SKM-1 treated with dmso at 0.1 percent for 144 hours (cell line): ENCODE measurements at regions not wholly inside any gene's neighbourhood (a gene's known extent, or its start where the extent isn't known, plus 50 kb on each side); places are given as distances from the start of the nearest gene placed in this dataset.
A peak's percentile ranks its signal among the peaks of the same experiment; 100 is the strongest.
"Not testable (repeated sequence)": the region's sequence is repeated elsewhere in the genome, so short reads cannot be mapped to it uniquely, and the experiment has no call there.

Source experiments
- DNase-seq: peaks from one replicate; lab custom pipeline; 2025; ENCODE audit not compliant: unreplicated experiment; lab: John Stamatoyannopoulos, UW

- not testable (repeated sequence) for DNase-seq
These were observed 953.9 kb downstream of the TMEM121 start for GRCh38 chr14:106480287-106480686.

DNA sequence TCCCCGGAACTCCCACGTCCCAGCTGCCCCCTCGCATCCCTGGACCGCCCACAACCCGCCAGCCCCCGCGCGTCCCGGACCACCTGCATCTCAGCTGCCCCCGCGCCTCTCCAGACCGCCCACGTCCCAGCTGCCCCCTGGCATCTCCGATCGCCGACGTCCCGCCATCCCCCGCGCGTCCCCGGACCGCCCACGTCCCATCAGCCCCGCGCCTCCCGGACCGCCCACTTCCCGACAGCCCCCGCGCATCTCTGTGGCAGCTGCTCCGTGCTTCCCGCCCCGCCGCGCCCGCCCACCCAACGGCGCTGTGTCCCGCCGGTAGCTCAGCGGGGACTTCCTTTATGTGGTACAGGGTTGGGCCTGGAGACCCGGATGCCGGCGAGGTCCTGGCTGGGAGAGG lies 955.8 kb downstream of the TMEM121 start:
- not testable (repeated sequence) for DNase-seq

DNA sequence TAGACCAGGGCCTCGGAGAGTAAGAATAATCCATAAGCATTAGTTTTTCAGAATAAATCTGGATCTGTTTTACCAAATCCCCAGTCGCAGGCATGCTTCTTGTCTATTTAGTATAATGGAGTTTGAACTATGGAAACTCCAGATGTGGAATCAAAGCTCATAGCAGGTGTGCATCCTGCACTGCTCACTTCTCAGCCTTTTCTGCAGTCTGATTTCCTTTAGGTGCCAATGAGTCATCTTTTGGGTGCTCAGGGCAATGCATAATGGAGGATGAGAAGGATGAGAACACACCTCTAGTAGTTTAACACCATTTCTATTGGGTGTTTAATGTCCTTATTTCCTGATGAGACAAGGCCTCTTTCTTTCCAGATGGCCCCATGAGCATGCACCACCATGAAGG lies 961.2 kb downstream of the TMEM121 start:
- no peak for DNase-seq

- no peak for DNase-seq
These were observed 961.9 kb downstream of the TMEM121 start for GRCh38 chr14:106488291-106488690.

DNA sequence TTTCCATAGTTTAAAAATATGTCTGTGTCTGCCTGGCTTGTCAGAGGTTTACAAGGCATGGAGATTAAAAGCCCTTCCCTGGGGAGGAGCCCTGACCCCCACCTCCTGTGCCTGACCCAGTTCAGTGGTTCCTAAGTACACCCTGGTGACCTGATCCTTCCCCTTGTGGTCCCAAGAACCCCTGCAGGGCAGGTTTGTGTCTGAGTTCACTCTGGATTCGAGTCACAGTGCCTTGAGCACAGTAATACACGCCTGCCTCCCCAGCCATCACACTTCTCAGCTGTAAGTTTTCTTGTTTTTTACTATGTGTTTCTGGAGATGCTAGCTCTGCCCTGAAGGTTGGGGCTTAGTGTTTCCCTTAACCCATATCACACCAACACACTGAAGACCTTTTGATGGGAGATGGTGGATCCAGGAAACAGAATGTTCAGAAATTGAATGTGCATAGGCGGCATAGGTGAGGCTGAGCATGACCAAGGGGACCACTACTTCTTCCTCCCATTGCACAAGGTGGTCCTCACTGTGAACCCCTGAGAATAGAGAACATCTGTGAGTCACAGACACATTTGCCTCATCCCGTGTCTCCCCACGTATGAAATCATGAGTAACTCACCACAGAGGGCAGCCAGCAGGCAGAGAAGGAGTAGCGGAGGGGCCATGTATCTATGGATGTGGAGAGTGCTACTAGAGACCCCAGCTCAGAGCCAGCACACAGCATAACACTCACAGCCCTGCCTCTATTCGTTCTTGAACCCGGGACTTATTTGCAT lies 962.9 kb downstream of the TMEM121 start:
- no peak for DNase-seq

DNA sequence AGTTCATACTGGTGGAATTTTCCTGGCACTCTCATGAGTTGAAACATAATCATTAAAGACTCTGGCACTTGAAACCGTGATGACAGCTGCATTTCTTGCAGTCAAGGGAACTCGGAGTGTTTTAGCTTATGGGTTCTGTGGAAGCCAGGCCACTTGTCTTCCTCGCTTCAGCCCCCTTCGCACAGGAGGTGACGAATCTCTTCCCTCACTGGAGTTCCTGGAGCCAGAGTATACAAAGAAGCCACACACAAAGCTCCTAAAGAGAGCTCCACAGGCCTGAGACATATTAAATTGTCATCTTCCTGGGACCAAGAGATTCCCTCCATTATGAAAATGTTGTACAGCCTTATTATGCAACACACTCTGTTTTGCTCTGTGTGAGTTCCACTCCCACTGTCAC lies 964.1 kb downstream of the TMEM121 start:
- DNase-seq = no peak

GRCh38 chr14:106491851-106492250 lies 965.5 kb downstream of the TMEM121 start:
- no peak for DNase-seq

GRCh38 chr14:106493962-106494823 lies 967.8 kb downstream of the TMEM121 start:
- no peak for DNase-seq

DNA sequence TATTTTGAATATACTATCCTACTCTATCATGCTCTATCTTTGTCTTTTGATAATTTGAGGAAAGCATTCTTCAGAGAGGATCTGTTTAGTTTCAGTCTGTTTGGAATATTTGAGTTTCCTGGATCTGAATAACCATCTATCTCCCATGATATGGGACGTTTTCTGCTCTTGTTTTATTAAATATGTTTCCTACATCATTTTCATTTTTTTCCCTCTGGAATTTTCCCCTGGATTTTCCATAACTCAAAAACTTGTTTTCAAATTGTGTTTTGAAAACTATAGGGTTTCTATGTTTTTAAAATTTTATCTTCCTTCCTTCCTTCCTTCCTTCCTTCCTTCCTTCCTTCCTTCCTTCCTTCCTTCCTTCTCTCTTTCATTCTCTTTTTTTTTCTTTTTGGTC lies 974.2 kb downstream of the TMEM121 start:
- DNase-seq = no peak

- DNase-seq = no peak
These were observed 975.5 kb downstream of the TMEM121 start for GRCh38 chr14:106501898-106502297.

DNA sequence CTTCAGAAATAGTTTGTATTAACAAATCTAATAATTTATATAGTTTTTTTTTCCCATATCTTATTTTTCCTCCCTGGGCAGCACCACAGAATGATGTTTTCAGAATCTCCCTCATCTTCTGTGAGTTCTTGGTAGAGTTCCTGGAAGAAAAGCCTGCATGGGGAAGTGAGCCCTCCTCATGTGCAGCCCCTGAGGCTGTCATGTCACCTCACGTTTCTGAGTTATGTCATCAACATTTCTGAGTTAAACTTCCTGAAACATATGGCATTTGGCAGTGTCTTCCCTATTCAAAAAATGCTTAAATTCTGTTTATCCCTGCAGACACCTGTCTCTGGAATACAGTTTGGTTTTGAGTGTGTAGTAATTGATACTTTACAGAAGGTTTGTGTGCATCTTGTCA lies 979.0 kb downstream of the TMEM121 start:
- DNase-seq = no peak

DNA sequence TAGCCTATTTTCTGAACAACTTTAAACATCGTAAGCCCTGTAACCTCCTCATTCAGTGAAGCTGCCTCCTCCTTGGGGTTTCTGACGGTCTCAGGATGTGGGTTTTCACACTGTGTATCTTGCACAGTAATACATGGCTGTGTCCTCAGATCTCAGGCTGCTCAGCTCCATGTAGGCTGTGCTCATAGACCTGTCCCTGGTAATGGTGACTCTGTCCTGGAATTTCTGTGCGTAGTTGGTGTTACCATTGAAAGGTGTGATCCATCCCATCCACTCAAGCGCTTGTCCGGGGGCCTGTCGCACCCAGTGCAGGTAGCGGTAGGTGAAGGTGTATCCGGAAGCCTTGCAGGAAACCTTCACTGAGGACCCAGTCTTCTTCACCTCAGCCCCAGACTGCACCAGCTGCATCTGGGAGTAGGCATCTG lies 980.5 kb downstream of the TMEM121 start:
- no peak for DNase-seq

DNA sequence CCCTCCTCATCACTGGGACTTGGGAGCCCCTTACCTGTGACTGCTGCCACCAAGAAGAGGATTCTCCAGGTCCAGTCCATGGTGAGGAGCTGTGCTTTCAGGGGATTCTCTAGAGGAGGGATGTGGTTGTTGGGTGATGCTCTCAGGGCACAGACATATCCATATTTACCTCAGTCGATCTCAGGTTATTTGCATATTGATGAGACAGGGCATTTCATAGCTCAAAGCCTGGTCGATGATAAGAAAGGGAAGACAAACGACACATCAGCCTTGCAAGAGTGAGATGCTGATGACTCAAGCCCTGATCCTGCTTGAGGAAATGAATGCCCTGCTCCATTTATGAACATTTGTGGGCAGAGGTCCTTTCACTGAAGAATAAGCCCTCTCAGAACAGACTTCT lies 981.0 kb downstream of the TMEM121 start:
- no peak for DNase-seq

GRCh38 chr14:106508216-106508615 lies 981.8 kb downstream of the TMEM121 start:
- no peak for DNase-seq

DNA sequence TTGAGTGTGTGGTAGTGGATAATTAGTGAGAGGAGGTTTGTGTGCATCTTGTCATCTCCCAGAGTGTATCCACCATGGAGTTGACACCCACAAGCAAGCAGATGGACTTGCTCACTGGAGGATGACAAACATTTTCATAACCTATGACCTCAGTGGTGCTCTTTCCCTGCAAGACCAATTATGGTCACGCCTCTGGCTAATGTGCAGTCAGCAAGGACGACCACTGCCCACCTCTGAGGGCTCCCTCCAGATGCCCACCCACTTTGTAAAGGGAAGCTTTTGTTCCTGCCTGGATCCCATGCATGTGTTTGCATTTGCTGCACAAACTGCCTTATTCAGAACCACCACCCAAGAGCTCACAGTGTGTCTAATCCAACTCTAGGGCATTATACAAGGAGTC lies 982.8 kb downstream of the TMEM121 start:
- no peak for DNase-seq

DNA sequence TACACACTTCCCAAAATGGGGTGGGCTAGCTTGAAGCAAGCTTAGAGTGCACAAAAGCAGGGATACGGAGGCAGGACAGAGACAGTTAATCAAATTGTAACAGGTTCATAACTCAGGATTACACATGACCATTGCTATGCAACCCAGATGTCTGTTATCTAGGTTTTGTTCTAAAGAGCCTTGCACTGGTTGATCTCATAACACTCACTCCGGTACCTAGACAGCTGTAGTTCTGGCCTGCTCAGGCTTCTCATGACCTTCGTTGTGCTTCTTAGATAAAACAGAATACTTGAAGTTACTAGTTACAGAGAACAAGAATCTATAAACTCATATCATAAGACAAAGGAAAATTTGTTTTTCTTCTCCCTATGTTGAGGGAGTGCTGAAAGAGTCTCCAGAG lies 983.4 kb downstream of the TMEM121 start:
- no peak for DNase-seq

GRCh38 chr14:106511006-106511799 lies 984.8 kb downstream of the TMEM121 start:
- DNase-seq = no peak

DNA sequence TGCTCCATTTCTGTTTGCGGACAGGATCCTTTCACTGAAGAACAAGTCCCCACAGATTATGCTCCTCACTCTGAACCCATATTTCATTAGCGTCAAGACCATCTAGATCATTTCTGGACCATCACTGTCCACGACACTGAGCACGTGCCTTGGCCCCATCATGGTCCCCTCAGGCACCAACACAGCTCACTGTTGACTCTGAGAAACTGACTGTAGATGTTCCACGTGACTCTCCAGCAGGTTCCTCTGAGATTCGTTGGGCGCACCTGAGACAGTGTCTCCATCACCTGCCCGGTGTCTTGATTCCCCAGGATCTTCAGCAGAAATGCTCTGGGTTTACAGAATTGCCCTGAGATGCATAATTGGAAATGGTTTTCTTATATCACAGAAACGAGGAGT lies 985.4 kb downstream of the TMEM121 start:
- DNase-seq = no peak

GRCh38 chr14:106513302-106513701 lies 986.9 kb downstream of the TMEM121 start:
- DNase-seq = no peak

DNA sequence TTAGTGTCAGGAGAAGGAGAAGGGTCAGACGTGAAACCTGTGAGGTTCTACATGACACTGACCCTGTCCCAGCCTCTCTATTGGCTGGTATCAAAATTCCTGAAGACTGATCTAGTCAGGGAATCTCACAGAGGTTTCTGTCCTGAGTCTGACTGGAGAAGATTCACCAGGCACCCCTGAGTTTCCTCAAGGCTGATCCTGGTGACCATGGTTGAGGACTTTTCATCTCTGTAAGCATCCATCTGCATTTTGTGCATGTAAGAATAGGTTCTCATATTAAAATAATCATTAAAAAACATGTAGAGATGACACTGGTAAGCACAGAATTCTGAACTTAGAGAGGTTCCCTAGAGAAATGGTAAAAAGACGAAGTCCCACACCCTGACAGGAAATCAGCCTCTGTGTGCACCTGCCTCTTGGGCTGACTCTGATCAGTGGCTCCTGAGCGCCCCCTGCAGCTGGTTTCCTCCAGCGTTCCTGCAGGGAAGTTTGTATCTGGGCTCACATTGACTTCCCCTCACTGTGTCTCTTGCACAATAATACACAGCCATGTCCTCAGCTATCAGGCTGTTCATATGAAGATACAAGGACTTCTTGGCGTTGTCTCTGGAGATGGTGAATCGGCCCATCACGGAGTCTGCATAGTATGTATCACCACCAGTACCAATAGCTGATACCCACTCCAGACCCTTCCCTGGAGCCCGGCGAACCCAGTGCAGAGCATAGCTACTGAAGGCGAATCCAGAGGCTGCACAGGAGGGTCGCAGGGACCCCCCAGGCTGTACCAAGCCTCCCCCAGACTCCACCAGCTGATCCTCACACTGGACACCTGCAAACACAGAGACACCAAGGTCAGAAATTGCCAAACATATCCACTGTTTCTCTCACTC lies 991.9 kb downstream of the TMEM121 start:
- peak; percentile 14 for DNase-seq
